UCSD-AML1 (cell line): ENCODE measurements at regions not wholly inside any gene's neighbourhood (a gene's known extent, or its start where the extent isn't known, plus 50 kb on each side); places are given as distances from the start of the nearest gene placed in this dataset.

ENCODE experiments used
- DNase-seq: peaks from one replicate; lab custom pipeline; 2025; ENCODE audit not compliant: unreplicated experiment; lab: John Stamatoyannopoulos, UW

- DNase-seq, result no peak
These were observed 218.3 kb downstream of the SOX9 start for GRCh38 chr17:72338847-72339790.

- DNase-seq, result no peak
These were observed 220.0 kb downstream of the SOX9 start for GRCh38 chr17:72340836-72341235.

GRCh38 chr17:72342061-72342460 lies 221.2 kb downstream of the SOX9 start:
- DNase-seq, result no peak

GRCh38 chr17:72342627-72343527 lies 222.1 kb downstream of the SOX9 start:
- no peak for DNase-seq

GRCh38 chr17:72343911-72344310 lies 223.1 kb downstream of the SOX9 start:
- no peak for DNase-seq

GRCh38 chr17:72344613-72345012 lies 223.8 kb downstream of the SOX9 start:
- no peak for DNase-seq

GRCh38 chr17:72345088-72345487 lies 224.3 kb downstream of the SOX9 start:
- DNase-seq, result no peak

- DNase-seq, result no peak
These were observed 224.7 kb downstream of the SOX9 start for GRCh38 chr17:72345536-72345935.

- no peak for DNase-seq
These were observed 225.5 kb downstream of the SOX9 start for GRCh38 chr17:72346306-72346705.

GRCh38 chr17:72349011-72349410 lies 228.2 kb downstream of the SOX9 start:
- DNase-seq, result no peak

- no peak for DNase-seq
These were observed 228.7 kb downstream of the SOX9 start for GRCh38 chr17:72349491-72349995.

GRCh38 chr17:72350073-72350472 lies 229.3 kb downstream of the SOX9 start:
- DNase-seq, result no peak

- DNase-seq, result no peak
These were observed 230.5 kb downstream of the SOX9 start for GRCh38 chr17:72351365-72351764.

GRCh38 chr17:72351884-72352346 lies 231.1 kb downstream of the SOX9 start:
- DNase-seq, result no peak

- no peak for DNase-seq
These were observed 232.7 kb downstream of the SOX9 start for GRCh38 chr17:72353502-72353901.

GRCh38 chr17:72354071-72354470 lies 233.3 kb downstream of the SOX9 start:
- DNase-seq, result no peak

- DNase-seq, result no peak
These were observed 237.0 kb downstream of the SOX9 start for GRCh38 chr17:72357764-72358365.

GRCh38 chr17:72358465-72358864 lies 237.6 kb downstream of the SOX9 start:
- DNase-seq, result no peak

GRCh38 chr17:72359274-72359673 lies 238.5 kb downstream of the SOX9 start:
- DNase-seq, result no peak

GRCh38 chr17:72359811-72360210 lies 239.0 kb downstream of the SOX9 start:
- no peak for DNase-seq

- no peak for DNase-seq
These were observed 239.6 kb downstream of the SOX9 start for GRCh38 chr17:72360386-72360940.
